HL-60/S4 (cell line): ENCODE measurements at regions not wholly inside any gene's neighbourhood (a gene's known extent, or its start where the extent isn't known, plus 50 kb on each side); places are given as distances from the start of the nearest gene placed in this dataset.
"Not testable (repeated sequence)": the region's sequence is repeated elsewhere in the genome, so short reads cannot be mapped to it uniquely, and the experiment has no call there.

Experiments
- in situ Hi-C: fragments of 300-500 bp; cut with MboI; formaldehyde crosslinking; loops from 2 replicates; pipeline ENCODE4 v1.14.3; 2022; ENCODE audit warnings: low sequenced_read_pairs

GRCh38 chr18:47373465-47373864, 122.0 kb upstream of the SKOR2 start:
- in situ Hi-C loops, result no loop called here

GRCh38 chr18:47370052-47370451, 118.6 kb upstream of the SKOR2 start:
- in situ Hi-C loops, result no loop called here

GRCh38 chr18:47354061-47354460, 102.6 kb upstream of the SKOR2 start:
- in situ Hi-C loops, result not testable (repeated sequence)

- in situ Hi-C loops, result no loop called here
Observed at GRCh38 chr18:47346016-47346415, 94.6 kb upstream of the SKOR2 start.

GRCh38 chr18:47345291-47345690, 93.8 kb upstream of the SKOR2 start:
- in situ Hi-C loops, result no loop called here

GRCh38 chr18:47343291-47343690, 91.8 kb upstream of the SKOR2 start:
- in situ Hi-C loops, result no loop called here

GRCh38 chr18:47342566-47342965, 91.1 kb upstream of the SKOR2 start:
- in situ Hi-C loops, result no loop called here

- in situ Hi-C loops, result no loop called here
Observed at GRCh38 chr18:47341678-47342077, 90.2 kb upstream of the SKOR2 start.

GRCh38 chr18:47334966-47335365, 83.5 kb upstream of the SKOR2 start:
- in situ Hi-C loops, result no loop called here

- in situ Hi-C loops, result no loop called here
Observed at GRCh38 chr18:47333926-47334635, 82.6 kb upstream of the SKOR2 start.

GRCh38 chr18:47331641-47332040, 80.2 kb upstream of the SKOR2 start:
- in situ Hi-C loops, result no loop called here

- in situ Hi-C loops, result no loop called here
Observed at GRCh38 chr18:47331026-47331425, 79.6 kb upstream of the SKOR2 start.

- in situ Hi-C loops, result no loop called here
Observed at GRCh38 chr18:47323158-47323557, 71.7 kb upstream of the SKOR2 start.

- in situ Hi-C loops, result no loop called here
Observed at GRCh38 chr18:47321815-47322214, 70.4 kb upstream of the SKOR2 start.

- in situ Hi-C loops, result no loop called here
Observed at GRCh38 chr18:47317824-47318508, 66.5 kb upstream of the SKOR2 start.

GRCh38 chr18:47316924-47317323, 65.5 kb upstream of the SKOR2 start:
- in situ Hi-C loops, result no loop called here

- in situ Hi-C loops, result no loop called here
Observed at GRCh38 chr18:47313901-47314300, 62.4 kb upstream of the SKOR2 start.

- in situ Hi-C loops, result no loop called here
Observed at GRCh38 chr18:47311585-47311984, 60.1 kb upstream of the SKOR2 start.
